ENCODE measurements at regions not wholly inside any gene's neighbourhood (a gene's known extent, or its start where the extent isn't known, plus 50 kb on each side); places are given as distances from the start of the nearest gene placed in this dataset.

- TF ChIP-seq, protein P1, sequence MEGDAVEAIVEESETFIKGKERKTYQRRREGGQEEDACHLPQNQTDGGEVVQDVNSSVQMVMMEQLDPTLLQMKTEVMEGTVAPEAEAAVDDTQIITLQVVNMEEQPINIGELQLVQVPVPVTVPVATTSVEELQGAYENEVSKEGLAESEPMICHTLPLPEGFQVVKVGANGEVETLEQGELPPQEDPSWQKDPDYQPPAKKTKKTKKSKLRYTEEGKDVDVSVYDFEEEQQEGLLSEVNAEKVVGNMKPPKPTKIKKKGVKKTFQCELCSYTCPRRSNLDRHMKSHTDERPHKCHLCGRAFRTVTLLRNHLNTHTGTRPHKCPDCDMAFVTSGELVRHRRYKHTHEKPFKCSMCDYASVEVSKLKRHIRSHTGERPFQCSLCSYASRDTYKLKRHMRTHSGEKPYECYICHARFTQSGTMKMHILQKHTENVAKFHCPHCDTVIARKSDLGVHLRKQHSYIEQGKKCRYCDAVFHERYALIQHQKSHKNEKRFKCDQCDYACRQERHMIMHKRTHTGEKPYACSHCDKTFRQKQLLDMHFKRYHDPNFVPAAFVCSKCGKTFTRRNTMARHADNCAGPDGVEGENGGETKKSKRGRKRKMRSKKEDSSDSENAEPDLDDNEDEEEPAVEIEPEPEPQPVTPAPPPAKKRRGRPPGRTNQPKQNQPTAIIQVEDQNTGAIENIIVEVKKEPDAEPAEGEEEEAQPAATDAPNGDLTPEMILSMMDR (IDR thresholded peaks at IDR 0.05), result no peak
- no peak for TF ChIP-seq POLR2A (IDR thresholded peaks at IDR 0.05)
These were observed 127.4 kb upstream of the ZPLD1 start for GRCh38 chr3:102307442-102307841.
